Neuronal stem cell (in vitro differentiated cells): ENCODE measurements at regions not wholly inside any gene's neighbourhood (a gene's known extent, or its start where the extent isn't known, plus 50 kb on each side); places are given as distances from the start of the nearest gene placed in this dataset.
A peak's percentile ranks its signal among the peaks of the same experiment; 100 is the strongest.

Experiments used
- DNase-seq: peaks from one replicate; pipeline ENCODE4 v3.0.0-alpha.2; 2013; ENCODE audit warnings: low spot score
- H2AFZ ChIP-seq: one replicate; pipeline ENCODE4 v1.6.1; 2013; ENCODE audit warnings: mild to moderate bottlenecking, low read length, inconsistent platforms
- H2AK5ac ChIP-seq: 2 replicates; pipeline ENCODE4 v1.6.1; 2013; ENCODE audit warnings: low read depth, mild to moderate bottlenecking, inconsistent platforms, low read length, moderate library complexity, mixed read lengths
- H2BK120ac ChIP-seq: 2 replicates; pipeline ENCODE4 v1.6.1; 2013; ENCODE audit warnings: low read depth, mild to moderate bottlenecking, inconsistent platforms, low read length, moderate library complexity, mixed read lengths
- H2BK12ac ChIP-seq: one replicate; pipeline ENCODE4 v1.6.1; 2013; ENCODE audit warnings: low read length, inconsistent platforms
- H2BK15ac ChIP-seq: 2 replicates; pipeline ENCODE4 v1.6.1; 2013; ENCODE audit warnings: mild to moderate bottlenecking, low read length, inconsistent platforms, mixed read lengths
- H2BK5ac ChIP-seq: one replicate; pipeline ENCODE4 v1.6.1; 2013; ENCODE audit warnings: inconsistent platforms, mild to moderate bottlenecking, low read length, moderate library complexity
- H3K14ac ChIP-seq: one replicate; pipeline ENCODE4 v1.6.1; 2013; ENCODE audit warnings: low read length, inconsistent platforms
- H3K18ac ChIP-seq: 2 replicates; pipeline ENCODE4 v1.6.1; 2013; ENCODE audit warnings: low read length, inconsistent platforms
- H3K23ac ChIP-seq: 2 replicates; pipeline ENCODE4 v1.6.1; 2013; ENCODE audit warnings: low read depth, mild to moderate bottlenecking, mixed read lengths, low read length, inconsistent platforms; ENCODE audit not compliant: poor library complexity
- H3K27ac ChIP-seq: replicated peaks from 3 replicates; pipeline ENCODE4 v1.5.1; 2013; ENCODE audit warnings: low read length, inconsistent platforms
- H3K27me3 ChIP-seq, 3 experiments: 2 replicates each; pipeline ENCODE4 v1.6.1; 2013; ENCODE audit warnings: low read length in 3 of 3, mild to moderate bottlenecking in 2 of 3, inconsistent platforms in 1 of 3, low read depth in 1 of 3, mixed read lengths in 1 of 3, moderate library complexity in 1 of 3; ENCODE audit not compliant: control insufficient read depth in 3 of 3, insufficient read depth in 3 of 3
- H3K36me3 ChIP-seq, 2 donors: replicated peaks in 1 of 2; 2 replicates each; pipeline ENCODE4 v1.6.1; 2013; ENCODE audit warnings: low read length in 2 of 2; ENCODE audit not compliant: control insufficient read depth in 2 of 2, insufficient read depth in 2 of 2
- H3K4ac ChIP-seq: 2 replicates; pipeline ENCODE4 v1.6.1; 2013; ENCODE audit warnings: inconsistent platforms, mild to moderate bottlenecking, low read length, moderate library complexity
- H3K4me1 ChIP-seq, 2 donors: 1 replicate in 1 of 2; 2 replicates in 1 of 2; pipeline ENCODE4 v1.6.1; 2013; ENCODE audit warnings: low read length in 2 of 2, low read depth in 1 of 2; ENCODE audit not compliant: control insufficient read depth in 2 of 2, insufficient read depth in 1 of 2
- H3K4me2 ChIP-seq: one replicate; pipeline ENCODE4 v1.6.1; 2013; ENCODE audit warnings: mild to moderate bottlenecking, low read length, inconsistent platforms; ENCODE audit not compliant: insufficient read depth, poor library complexity, severe bottlenecking
- H3K4me3 ChIP-seq, 2 donors: 2 replicates each; pipeline ENCODE4 v1.5.1; 2013; ENCODE audit warnings: low read length in 2 of 2, mild to moderate bottlenecking in 2 of 2, inconsistent platforms in 1 of 2, moderate library complexity in 1 of 2
- H3K79me1 ChIP-seq: one replicate; pipeline ENCODE4 v1.6.1; 2013; ENCODE audit warnings: low read depth, mild to moderate bottlenecking, inconsistent platforms, low read length, moderate library complexity
- H3K9ac ChIP-seq: one replicate; pipeline ENCODE4 v1.6.1; 2013; ENCODE audit warnings: mild to moderate bottlenecking, low read depth, low read length, inconsistent platforms; ENCODE audit not compliant: poor library complexity
- H3K9me3 ChIP-seq, 2 donors: replicated peaks in 1 of 2; 2 replicates each; pipeline versions ENCODE3 to v1.6.1; 2013; ENCODE audit warnings: low read length in 2 of 2, mild to moderate bottlenecking in 2 of 2, inconsistent platforms in 1 of 2, low read depth in 1 of 2, mixed read lengths in 1 of 2, moderate library complexity in 1 of 2; ENCODE audit not compliant: control insufficient read depth in 2 of 2, insufficient read depth in 1 of 2
- H4K8ac ChIP-seq: one replicate; pipeline ENCODE4 v1.6.1; 2013; ENCODE audit warnings: low read depth, mild to moderate bottlenecking, inconsistent platforms, low read length, moderate library complexity
- H4K91ac ChIP-seq: one replicate; pipeline ENCODE4 v1.6.1; 2013; ENCODE audit warnings: low read length, low read depth, mild to moderate bottlenecking, inconsistent platforms; ENCODE audit not compliant: poor library complexity
- WGBS, 2 donors: extraction: QIAGEN DNeasy Blood & Tissue Kit; methylation state at CpG; one replicate each; pipeline ENCODE4 v1.1.7; 2013; ENCODE audit warnings: missing lambda C conversion rate in 2 of 2, mixed read lengths in 1 of 2; ENCODE audit not compliant: insufficient read length in 2 of 2, insufficient replicate concordance in 1 of 2; ENCODE audit errors: extremely low coverage in 2 of 2; 5-methylcytosine and 5-hydroxymethylcytosine counted together

- no peak overlapping the region for H3K23ac ChIP-seq
- H2BK120ac ChIP-seq: no peak overlapping the region
- H2AK5ac ChIP-seq: no peak overlapping the region
- no peak overlapping the region for H4K8ac ChIP-seq
- no peak overlapping the region for H2BK15ac ChIP-seq
- H3K9me3 ChIP-seq: no peaks in the 10 kb centered on the region
- H2BK12ac ChIP-seq: no peak overlapping the region
- no peak overlapping the region for H3K4ac ChIP-seq
- DNase-seq: no peak
- H3K36me3 ChIP-seq: no peaks in the 10 kb centered on the region
- H3K27me3 ChIP-seq: no peaks in the 10 kb centered on the region
- no peaks in the 10 kb centered on the region for H3K79me1 ChIP-seq
- no peak overlapping the region for H2BK5ac ChIP-seq
- peaks cover 0 to 10% of the 10 kb centered on the region in 2 donors for H3K4me1 ChIP-seq
- no peak overlapping the region for H3K14ac ChIP-seq
- H3K27ac ChIP-seq: peak overlapping the region; percentile 81
- peak overlapping the region; percentile 49 for H2AFZ ChIP-seq
- H3K9ac ChIP-seq: no peak overlapping the region
- H4K91ac ChIP-seq: no peak overlapping the region
- no peak overlapping the region for H3K4me3 ChIP-seq
- H3K4me2 ChIP-seq: no peak overlapping the region
- no peak overlapping the region for H3K18ac ChIP-seq
Observed at GRCh38 chr7:92917230-92917629, 80.9 kb upstream of the CDK6 start.

DNA sequence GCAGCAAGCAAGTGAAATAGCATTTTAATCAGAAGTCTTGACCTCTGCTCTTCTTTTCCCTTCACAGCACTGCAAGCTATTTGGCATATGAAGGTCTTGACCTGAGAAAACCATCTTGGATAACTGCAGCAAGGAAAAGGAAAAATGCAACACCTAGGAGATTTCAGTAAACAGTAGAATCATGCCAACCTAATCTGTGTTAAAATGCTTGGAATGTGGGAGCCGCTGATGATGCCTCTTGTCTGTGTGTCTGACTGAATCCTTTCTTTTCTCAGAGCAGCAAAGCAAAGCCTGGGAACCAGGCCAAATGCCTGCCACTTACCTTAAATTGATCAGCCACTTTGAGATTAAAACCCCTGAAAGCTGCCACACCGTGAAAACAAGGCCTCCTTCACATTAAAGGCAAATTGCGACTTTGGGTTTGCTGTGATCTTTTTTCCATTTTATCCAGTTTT, 80.4 kb upstream of the CDK6 start:
- Histone ChIP-seq H2BK5ac (no peak overlapping the region), H4K91ac (no peak overlapping the region), H3K79me1 (no peaks in the 10 kb centered on the region), H2BK15ac (no peak overlapping the region), H3K23ac (no peak overlapping the region), H2BK12ac (no peak overlapping the region), H3K9ac (no peak overlapping the region), H3K4me3 (no peak overlapping the region), H3K4me2 (no peak overlapping the region), H3K27me3 (no peaks in the 10 kb centered on the region), H3K4ac (no peak overlapping the region), H2AK5ac (no peak overlapping the region), H3K14ac (no peak overlapping the region), H3K27ac (peak overlapping the region; percentile 81), H3K18ac (no peak overlapping the region), H3K36me3 (no peaks in the 10 kb centered on the region), H2AFZ (peak overlapping the region; percentile 49), H3K9me3 (no peaks in the 10 kb centered on the region), H3K4me1 (peaks cover 0 to 10% of the 10 kb centered on the region in 2 donors), H2BK120ac (no peak overlapping the region), H4K8ac (no peak overlapping the region)
- WGBS, 2 donors: no CpG with 5 or more reads among the region's 3 CpGs
- DNase-seq: peak; percentile 64

- H3K36me3 ChIP-seq: no peaks in the 10 kb centered on the region
- no peak overlapping the region for H3K14ac ChIP-seq
- no peak overlapping the region for H2AFZ ChIP-seq
- no CpG with 5 or more reads among the region's 3 CpGs for WGBS, 2 donors
- H3K4ac ChIP-seq: no peak overlapping the region
- DNase-seq: no peak
- no peak overlapping the region for H3K18ac ChIP-seq
- H3K4me3 ChIP-seq: no peak overlapping the region
- H4K8ac ChIP-seq: no peak overlapping the region
- H3K4me2 ChIP-seq: no peak overlapping the region
- H3K79me1 ChIP-seq: no peaks in the 10 kb centered on the region
- H2BK120ac ChIP-seq: no peak overlapping the region
- H3K9me3 ChIP-seq: no peaks in the 10 kb centered on the region
- no peak overlapping the region for H4K91ac ChIP-seq
- no peak overlapping the region for H3K9ac ChIP-seq
- no peak overlapping the region for H2BK5ac ChIP-seq
- H2BK12ac ChIP-seq: peak overlapping the region; percentile 1
- no peak overlapping the region for H2BK15ac ChIP-seq
- H3K4me1 ChIP-seq: peaks cover 0 to 10% of the 10 kb centered on the region in 2 donors
- no peak overlapping the region for H2AK5ac ChIP-seq
- H3K23ac ChIP-seq: no peak overlapping the region
- H3K27me3 ChIP-seq: no peaks in the 10 kb centered on the region
- no peak overlapping the region for H3K27ac ChIP-seq
Observed at GRCh38 chr7:92915348-92915747, 79.0 kb upstream of the CDK6 start.

DNA sequence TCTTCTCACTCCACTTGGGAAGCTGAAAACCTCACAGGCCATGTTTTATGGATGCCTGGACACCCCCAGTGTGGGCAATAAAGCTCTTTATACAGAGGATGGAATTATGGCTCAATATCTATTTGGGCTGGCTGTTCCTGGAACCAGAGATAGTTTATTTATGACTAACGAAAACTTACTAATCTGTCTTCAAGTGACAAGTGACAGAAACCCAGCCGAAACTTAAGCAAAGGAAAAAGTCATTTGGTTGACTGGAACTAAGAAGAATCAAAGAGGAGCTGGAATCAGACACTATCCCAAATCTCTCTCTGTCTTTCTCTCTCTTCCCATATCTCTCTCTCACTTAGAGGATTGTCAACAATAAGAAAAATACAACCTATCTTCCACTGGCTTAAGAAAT, 78.3 kb upstream of the CDK6 start:
- Histone ChIP-seq H4K8ac (no peak overlapping the region), H3K9me3 (no peaks in the 10 kb centered on the region), H3K4ac (no peak overlapping the region), H3K27ac (no peak overlapping the region), H4K91ac (no peak overlapping the region), H2AK5ac (no peak overlapping the region), H3K9ac (no peak overlapping the region), H3K36me3 (no peaks in the 10 kb centered on the region), H3K4me1 (peaks cover 0 to 10% of the 10 kb centered on the region in 2 donors), H3K23ac (no peak overlapping the region), H2BK12ac (no peak overlapping the region), H2BK120ac (no peak overlapping the region), H3K14ac (no peak overlapping the region), H2BK5ac (no peak overlapping the region), H2BK15ac (no peak overlapping the region), H3K18ac (no peak overlapping the region), H3K4me2 (no peak overlapping the region), H3K79me1 (no peaks in the 10 kb centered on the region), H3K4me3 (no peak overlapping the region), H3K27me3 (no peaks in the 10 kb centered on the region), H2AFZ (no peak overlapping the region)
- WGBS, 2 donors: no CpG with 5 or more reads among the region's 2 CpGs
- no peak for DNase-seq
